ENCODE measurements at regions not wholly inside any gene's neighbourhood (a gene's known extent, or its start where the extent isn't known, plus 50 kb on each side); places are given as distances from the start of the nearest gene placed in this dataset.

DNA sequence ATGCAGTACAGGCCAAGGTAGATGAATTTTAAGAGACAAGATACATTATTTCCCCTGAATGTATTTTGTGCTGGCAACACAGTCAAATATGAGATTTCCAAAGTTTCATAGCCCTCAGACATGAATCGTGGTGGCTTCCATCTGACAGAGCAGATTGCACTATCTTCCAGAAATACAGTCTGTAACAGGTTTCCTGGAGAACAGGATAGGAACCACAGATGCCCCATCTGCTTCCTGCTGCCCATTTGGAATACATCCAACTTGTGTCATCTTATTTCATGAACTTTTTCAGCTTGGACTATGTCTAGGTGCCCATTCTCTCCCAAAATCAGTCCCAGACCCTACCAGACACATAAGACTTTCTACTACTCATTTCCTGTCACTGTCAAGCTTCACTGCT is 426.0 kb downstream of the KIF16B start:
- TF ChIP-seq, protein P1, sequence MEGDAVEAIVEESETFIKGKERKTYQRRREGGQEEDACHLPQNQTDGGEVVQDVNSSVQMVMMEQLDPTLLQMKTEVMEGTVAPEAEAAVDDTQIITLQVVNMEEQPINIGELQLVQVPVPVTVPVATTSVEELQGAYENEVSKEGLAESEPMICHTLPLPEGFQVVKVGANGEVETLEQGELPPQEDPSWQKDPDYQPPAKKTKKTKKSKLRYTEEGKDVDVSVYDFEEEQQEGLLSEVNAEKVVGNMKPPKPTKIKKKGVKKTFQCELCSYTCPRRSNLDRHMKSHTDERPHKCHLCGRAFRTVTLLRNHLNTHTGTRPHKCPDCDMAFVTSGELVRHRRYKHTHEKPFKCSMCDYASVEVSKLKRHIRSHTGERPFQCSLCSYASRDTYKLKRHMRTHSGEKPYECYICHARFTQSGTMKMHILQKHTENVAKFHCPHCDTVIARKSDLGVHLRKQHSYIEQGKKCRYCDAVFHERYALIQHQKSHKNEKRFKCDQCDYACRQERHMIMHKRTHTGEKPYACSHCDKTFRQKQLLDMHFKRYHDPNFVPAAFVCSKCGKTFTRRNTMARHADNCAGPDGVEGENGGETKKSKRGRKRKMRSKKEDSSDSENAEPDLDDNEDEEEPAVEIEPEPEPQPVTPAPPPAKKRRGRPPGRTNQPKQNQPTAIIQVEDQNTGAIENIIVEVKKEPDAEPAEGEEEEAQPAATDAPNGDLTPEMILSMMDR (IDR thresholded peaks at IDR 0.05): no peak
- TF ChIP-seq POLR2AphosphoS5 (IDR thresholded peaks at IDR 0.05; ENCODE audit: insufficient read depth in 1 of 2, low read depth in 1 of 2): no peak
